Lung (tissue), 11 donors: ENCODE measurements at regions not wholly inside any gene's neighbourhood (a gene's known extent, or its start where the extent isn't known, plus 50 kb on each side); places are given as distances from the start of the nearest gene placed in this dataset.

Experiments
- ATAC-seq: fragments of 200-7000 bp; cut with Tn5 transposase; one replicate; pipeline ENCODE4 v1.9.1; 2020; ENCODE audit warnings: moderate number of reproducible peaks; ENCODE audit not compliant: insufficient read depth, low FRiP score
- DNase-seq, 3 donors: peaks; one replicate each; pipeline ENCODE4 v3.0.0-alpha.2; 2013 to 2017
- H3K27ac ChIP-seq, 2 donors: one replicate each; pipeline ENCODE4 v1.5.1; 2013; ENCODE audit warnings: mild to moderate bottlenecking in 2 of 2, moderate library complexity in 2 of 2, control low read depth in 1 of 2, inconsistent platforms in 1 of 2, low read depth in 1 of 2, low read length in 1 of 2
- H3K27me3 ChIP-seq, 3 donors: one replicate each; pipeline ENCODE4 v1.5.1; 2013; ENCODE audit warnings: low read length in 2 of 3; ENCODE audit not compliant: control insufficient read depth in 3 of 3, insufficient read depth in 3 of 3
- H3K36me3 ChIP-seq, 4 donors: one replicate each; pipeline ENCODE4 v1.5.1; 2013; ENCODE audit warnings: low read length in 4 of 4, mild to moderate bottlenecking in 1 of 4, moderate library complexity in 1 of 4; ENCODE audit not compliant: control insufficient read depth in 4 of 4, insufficient read depth in 4 of 4
- H3K4me1 ChIP-seq, 5 donors: one replicate each; pipeline ENCODE4 v1.5.1; 2013; ENCODE audit warnings: low read length in 5 of 5, mild to moderate bottlenecking in 2 of 5, moderate library complexity in 1 of 5; ENCODE audit not compliant: control insufficient read depth in 5 of 5, insufficient read depth in 5 of 5
- H3K4me3 ChIP-seq: one replicate; pipeline ENCODE4 v1.5.1; 2013; ENCODE audit warnings: mild to moderate bottlenecking, control low read depth, moderate library complexity
- H3K9ac ChIP-seq, 2 donors: one replicate each; pipeline ENCODE4 v1.5.1; 2013; ENCODE audit warnings: low read length in 2 of 2, control low read depth in 1 of 2; ENCODE audit not compliant: insufficient read depth in 1 of 2
- H3K9me3 ChIP-seq, 4 donors: one replicate each; pipeline ENCODE4 v1.5.1; 2013; ENCODE audit warnings: low read length in 3 of 4, mild to moderate bottlenecking in 1 of 4, moderate library complexity in 1 of 4; ENCODE audit not compliant: control insufficient read depth in 4 of 4, insufficient read depth in 3 of 4
- CTCF ChIP-seq: IDR thresholded peaks from 2 replicates; pipeline ENCODE4 v1.5.1; 2012; ENCODE audit warnings: mild to moderate bottlenecking; ENCODE audit errors: control extremely low read depth, extremely low read depth
- WGBS, 2 donors: extraction: QIAGEN DNeasy Blood & Tissue Kit; methylation state at CpG; one replicate each; pipeline ENCODE4 v1.1.7; 2013; 5-methylcytosine and 5-hydroxymethylcytosine counted together
- donor health status: control.
- donor health status: control.
- donor health status: Bipolar disorder and iron deficiency.
- donor health status: healthy.
- donor health status: DM: yes; HTN: yes; CAD: no.

DNA sequence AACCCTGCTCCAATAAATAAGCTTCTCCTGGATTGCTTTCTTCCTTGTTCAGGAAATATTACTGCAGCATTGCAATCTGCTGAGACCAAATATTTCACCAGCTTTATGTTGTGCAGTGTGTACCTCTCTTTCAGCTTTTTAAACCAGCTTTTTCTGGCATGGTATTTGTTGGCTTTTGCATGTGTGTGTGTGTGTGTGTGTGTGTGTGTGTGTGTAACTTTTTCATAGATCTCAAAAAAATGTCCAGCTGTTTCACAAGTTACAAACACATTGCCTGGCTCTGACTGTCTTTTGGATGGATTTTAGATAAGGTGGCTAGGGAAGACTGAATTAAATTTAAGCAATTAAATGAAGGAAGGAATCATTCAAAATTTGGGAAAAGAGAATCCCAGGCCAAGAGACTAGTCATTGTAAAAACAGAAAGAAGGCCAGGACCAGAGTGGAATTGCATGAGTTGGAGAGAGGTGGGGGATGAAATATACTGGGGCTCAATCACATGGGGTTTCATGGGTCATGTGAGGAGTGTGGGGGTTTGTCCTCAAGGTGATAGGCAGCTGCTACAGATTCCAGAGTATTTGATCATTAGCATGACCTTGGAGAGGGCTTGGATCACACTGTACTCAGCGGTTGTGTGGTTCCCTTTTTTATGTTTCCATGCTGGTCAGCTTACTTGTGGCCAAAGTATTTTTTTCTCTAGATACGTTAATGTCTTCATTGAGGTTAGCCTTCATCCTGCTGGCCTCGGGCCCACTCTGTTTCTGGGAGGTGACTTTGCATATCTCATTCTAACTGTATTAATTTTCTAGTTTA is 357.7 kb upstream of the BOD1L1 start:
- ATAC-seq (no peak), DNase-seq (peak; percentile 23 to 63 (median 61))
- Histone ChIP-seq H3K4me3 (no peak overlapping the region), H3K4me1 (peaks cover 0 to 17% (median 0%) of the 10 kb centered on the region in 5 donors), H3K9me3 (no peaks in the 10 kb centered on the region), H3K27ac (no peak overlapping the region), H3K27me3 (no peaks in the 10 kb centered on the region), H3K9ac (no peak overlapping the region), H3K36me3 (no peaks in the 10 kb centered on the region)
- 12 to 39% methylated on average over 3 of the region's 3 CpGs for WGBS, 2 donors
- no peak for TF ChIP-seq CTCF

GRCh38 chr4:13985837-13986236 is 358.3 kb upstream of the BOD1L1 start:
- DNase-seq = no peak
- no peak overlapping the region for H3K27ac ChIP-seq
- TF ChIP-seq CTCF = no peak

GRCh38 chr4:13986548-13986947 is 359.0 kb upstream of the BOD1L1 start:
- WGBS, 2 donors = 81 to 84% methylated on average over 4 of the region's 4 CpGs
- Histone ChIP-seq H3K27me3 (no peaks in the 10 kb centered on the region), H3K4me3 (no peak overlapping the region), H3K36me3 (no peaks in the 10 kb centered on the region), H3K9ac (no peak overlapping the region), H3K9me3 (no peaks in the 10 kb centered on the region), H3K4me1 (peaks cover 0 to 17% (median 0%) of the 10 kb centered on the region in 5 donors), H3K27ac (no peak overlapping the region)
- DNase-seq (no peak), ATAC-seq (no peak)
- no peak for TF ChIP-seq CTCF

More at GRCh38 chr4:13985837-13986236, 358.3 kb upstream of the BOD1L1 start:
- Histone ChIP-seq H3K4me1 (peaks cover 0 to 17% (median 0%) of the 10 kb centered on the region in 5 donors), H3K4me3 (no peak overlapping the region), H3K9ac (no peak overlapping the region), H3K36me3 (no peaks in the 10 kb centered on the region), H3K27me3 (no peaks in the 10 kb centered on the region), H3K9me3 (no peaks in the 10 kb centered on the region)
- no peak for ATAC-seq
- 59 to 81% methylated on average over 3 of the region's 3 CpGs for WGBS, 2 donors
